SK-N-SH (cell line): ENCODE measurements at regions not wholly inside any gene's neighbourhood (a gene's known extent, or its start where the extent isn't known, plus 50 kb on each side); places are given as distances from the start of the nearest gene placed in this dataset.

Experiments used
- CTCF ChIA-PET: fragments of 300-600, 350-600 bp; formaldehyde crosslinking; extraction: SDS; loops from one replicate; lab custom pipeline; 2021; lab: Yijun Ruan, JAX
- POLR2A ChIA-PET: fragments of 350-600 bp; sonication (Branson Sonifier 250); formaldehyde crosslinking; extraction: SDS; loops from one replicate; lab custom pipeline; 2020; ENCODE audit warnings: antibody characterized with exemption, inconsistent platforms; lab: Yijun Ruan, JAX
- DNase-seq: peaks from one replicate; pipeline ENCODE4 v3.0.0; 2012
- H2AFZ ChIP-seq: fragments of 200-600 bp; sonication (generic); 2 replicates; pipeline ENCODE4 v1.8.1; 2016; ENCODE audit warnings: antibody characterized with exemption, mild to moderate bottlenecking, low read depth
- H3F3A ChIP-seq: fragments of 200-600 bp; sonication (generic); replicated peaks from 2 replicates; pipeline ENCODE3; 2016; ENCODE audit warnings: antibody characterized with exemption, mild to moderate bottlenecking; ENCODE audit not compliant: insufficient read depth
- H3K27ac ChIP-seq, 2 experiments: fragments of 200-500 bp in 1 of 2; fragments of 200-600 bp in 1 of 2; sonication (Bioruptor generic) in 1 of 2; sonication (generic), shearing (Covaris generic) in 1 of 2; 2 replicates each; pipeline versions ENCODE4 v1.5.1 to v1.6.1; 2014 to 2016; ENCODE audit warnings: low read depth in 2 of 2, inconsistent platforms in 1 of 2, low read length in 1 of 2, mild to moderate bottlenecking in 1 of 2, mixed read lengths in 1 of 2
- H3K27me3 ChIP-seq: fragments of 200-600 bp; sonication (generic), shearing (Covaris generic); 2 replicates; pipeline ENCODE4 v1.6.1; 2016; ENCODE audit warnings: mixed run types; ENCODE audit not compliant: insufficient read depth
- H3K36me3 ChIP-seq, 2 experiments: fragments of 200-500 bp in 1 of 2; fragments of 200-600 bp in 1 of 2; sonication (Bioruptor generic) in 1 of 2; sonication (generic) in 1 of 2; replicated peaks in 1 of 2; 2 replicates each; pipeline versions ENCODE3 to v1.5.1; 2014 to 2016; ENCODE audit warnings: low read length in 1 of 2, mild to moderate bottlenecking in 1 of 2; ENCODE audit not compliant: insufficient read depth in 2 of 2, control insufficient read depth in 1 of 2
- H3K4me1 ChIP-seq, 2 experiments: fragments of 200-500 bp in 1 of 2; fragments of 200-600 bp in 1 of 2; sonication (Bioruptor generic) in 1 of 2; sonication (generic), shearing (Covaris generic) in 1 of 2; 2 replicates each; pipeline versions ENCODE4 v1.5.1 to v1.6.1; 2014 to 2016; ENCODE audit warnings: low read depth in 1 of 2, low read length in 1 of 2, mixed run types in 1 of 2; ENCODE audit not compliant: insufficient read depth in 2 of 2, control insufficient read depth in 1 of 2
- H3K4me2 ChIP-seq: fragments of 200-600 bp; sonication (generic), shearing (Covaris generic); 2 replicates; pipeline ENCODE4 v1.6.1; 2017; ENCODE audit warnings: mixed run types
- H3K4me3 ChIP-seq, 2 experiments: fragments of 200-500 bp in 1 of 2; fragments of 200-600 bp in 1 of 2; sonication (Bioruptor generic) in 1 of 2; sonication (generic), shearing (Covaris generic) in 1 of 2; 2 replicates each; pipeline versions ENCODE4 v1.5.1 to v1.8.1; 2014 to 2016; ENCODE audit warnings: low read depth in 2 of 2, inconsistent platforms in 1 of 2, low read length in 1 of 2, mild to moderate bottlenecking in 1 of 2, mixed read lengths in 1 of 2, moderate library complexity in 1 of 2
- H3K79me2 ChIP-seq: fragments of 200-600 bp; sonication (generic); 2 replicates; pipeline ENCODE4 v1.8.1; 2017; ENCODE audit warnings: mild to moderate bottlenecking; ENCODE audit not compliant: insufficient read depth
- H3K9ac ChIP-seq: fragments of 200-600 bp; sonication (generic); 2 replicates; pipeline ENCODE4 v1.6.1; 2017; ENCODE audit warnings: mixed run types
- H3K9me2 ChIP-seq: fragments of 200-600 bp; sonication (generic); 2 replicates; pipeline ENCODE4 v1.6.1; 2017; ENCODE audit warnings: mixed run types
- H3K9me3 ChIP-seq: fragments of 200-600 bp; sonication (generic); 2 replicates; pipeline ENCODE4 v1.6.1; 2017; ENCODE audit warnings: mixed run types, mild to moderate bottlenecking, moderate library complexity
- H4K20me1 ChIP-seq: fragments of 200-600 bp; sonication (generic); 2 replicates; pipeline ENCODE4 v1.6.1; 2017; ENCODE audit warnings: mild to moderate bottlenecking, mixed run types; ENCODE audit not compliant: insufficient read depth
- CHD2 ChIP-seq: fragments of 150-350 bp; IDR thresholded peaks from 2 replicates; pipeline ENCODE4 v1.6.1; 2018; ENCODE audit warnings: low read length; ENCODE audit not compliant: partially characterized antibody
- EP300 ChIP-seq, 2 experiments: IDR thresholded peaks; 2 replicates each; pipeline versions ENCODE4 v1.4.0 to v1.6.1; 2012; ENCODE audit warnings: borderline replicate concordance in 1 of 2, low read depth in 1 of 2, low read length in 1 of 2
- FOSL2 ChIP-seq: IDR thresholded peaks from 2 replicates; pipeline ENCODE4 v1.4.0; 2012; ENCODE audit warnings: low read depth, mild to moderate bottlenecking, moderate library complexity, borderline replicate concordance
- FOXJ3 ChIP-seq: sonication (generic); formaldehyde crosslinking; IDR thresholded peaks from 2 replicates; pipeline ENCODE4 v1.5.1; 2020; ENCODE audit warnings: mild to moderate bottlenecking, missing genetic modification reagents
- FOXM1 ChIP-seq: IDR thresholded peaks from 2 replicates; pipeline ENCODE4 v1.4.0; 2012; ENCODE audit warnings: low read depth, mild to moderate bottlenecking
- GABPA ChIP-seq: IDR thresholded peaks from 2 replicates; pipeline ENCODE4 v1.4.0; 2012; ENCODE audit warnings: low read depth, mild to moderate bottlenecking
- GATA2 ChIP-seq: sonication (generic); formaldehyde crosslinking; IDR thresholded peaks from 2 replicates; pipeline ENCODE4 v1.5.0; 2020; ENCODE audit warnings: mild to moderate bottlenecking, missing genetic modification reagents
- MAX ChIP-seq: IDR thresholded peaks from 2 replicates; pipeline ENCODE4 v1.4.0; 2012; ENCODE audit warnings: low read depth
- MEF2A ChIP-seq: IDR thresholded peaks from 2 replicates; pipeline ENCODE4 v1.4.0; 2012; ENCODE audit warnings: low read depth, borderline replicate concordance
- POLR2AphosphoS5 ChIP-seq: IDR thresholded peaks from 2 replicates; pipeline ENCODE4 v1.6.1; 2012; ENCODE audit warnings: low read depth, low read length
- RAD21 ChIP-seq: IDR thresholded peaks from 2 replicates; pipeline ENCODE4 v1.6.1; 2012; ENCODE audit warnings: mild to moderate bottlenecking, low read length
- RCOR1 ChIP-seq: fragments of 150-350 bp; IDR thresholded peaks from 2 replicates; pipeline ENCODE4 v1.6.1; 2017; ENCODE audit warnings: antibody characterized with exemption, low read length
- RXRA ChIP-seq: IDR thresholded peaks from 2 replicates; pipeline ENCODE4 v1.4.0; 2012; ENCODE audit warnings: low read depth, mild to moderate bottlenecking, borderline replicate concordance
- TAF1 ChIP-seq: IDR thresholded peaks from 2 replicates; pipeline ENCODE4 v1.6.1; 2012; ENCODE audit warnings: low read depth, mild to moderate bottlenecking, low read length, moderate library complexity, borderline replicate concordance
- TEAD4 ChIP-seq: IDR thresholded peaks from 2 replicates; pipeline ENCODE4 v1.4.0; 2012; ENCODE audit warnings: mild to moderate bottlenecking, borderline replicate concordance; ENCODE audit not compliant: insufficient read depth
- USF2 ChIP-seq: fragments of 150-350 bp; IDR thresholded peaks from 2 replicates; pipeline ENCODE4 v1.6.1; 2017; ENCODE audit warnings: antibody characterized with exemption, low read length, low read depth, borderline replicate concordance
- WGBS: methylation state at CpG from one replicate; pipeline ENCODE4 v1.1.6; 2017; ENCODE audit warnings: low lambda C conversion rate; 5-methylcytosine and 5-hydroxymethylcytosine counted together
- TF ChIP-seq, protein P1 (sequence below): fragments of 200-600 bp; sonication (generic); IDR thresholded peaks from 2 replicates; pipeline ENCODE4 v1.6.1; 2017; ENCODE audit warnings: antibody characterized with exemption, mild to moderate bottlenecking, moderate library complexity
- TF ChIP-seq, protein P2 (sequence below): fragments of 150-350 bp; IDR thresholded peaks from 2 replicates; pipeline ENCODE4 v1.6.1; 2016; ENCODE audit warnings: mild to moderate bottlenecking, low read depth, low read length
- TF ChIP-seq, protein P3 (sequence below): IDR thresholded peaks from 2 replicates; pipeline ENCODE4 v1.4.0; 2012; ENCODE audit warnings: low read depth, borderline replicate concordance
- TF ChIP-seq, protein P4 (sequence below): IDR thresholded peaks from 2 replicates; pipeline ENCODE4 v1.6.1; 2012; ENCODE audit warnings: mild to moderate bottlenecking, low read depth, low read length, moderate library complexity

DNA sequence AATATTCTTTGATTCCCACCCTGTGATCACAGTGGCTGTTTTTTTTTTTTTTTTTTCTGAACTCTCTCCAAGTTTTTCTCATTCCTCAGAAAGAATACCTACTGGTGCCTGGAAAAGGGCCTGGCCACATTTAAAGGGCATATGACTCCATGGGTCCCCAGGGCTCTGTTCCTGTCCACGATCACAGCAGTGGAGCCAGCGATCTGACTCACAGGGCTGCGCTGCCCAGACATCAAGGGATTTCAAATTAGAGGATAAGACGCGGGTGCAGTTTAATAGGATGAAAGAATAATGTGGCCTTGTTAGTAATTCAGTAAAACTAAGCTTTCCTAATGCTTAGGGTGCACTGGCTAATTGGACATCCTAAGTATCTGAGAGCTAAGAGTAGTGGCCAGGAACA, 175.1 kb upstream of the MSX2 start:
- H3K9me2 ChIP-seq = no peaks in the 10 kb centered on the region
- H3K4me2 ChIP-seq = no peak overlapping the region
- no peak overlapping the region for H3K4me3 ChIP-seq
- H3K27me3 ChIP-seq = no peaks in the 10 kb centered on the region; the same call in 1 of the 2 replicates
- no peaks in the 10 kb centered on the region for H3K36me3 ChIP-seq
- H4K20me1 ChIP-seq = no peaks in the 10 kb centered on the region
- peaks cover 0 to 8% of the 10 kb centered on the region in 2 experiments; a peak in 1 of 4 replicates for H3K4me1 ChIP-seq
- POLR2A ChIA-PET = no interaction called here
- no peak for DNase-seq
- H2AFZ ChIP-seq = no peak overlapping the region
- CTCF ChIA-PET = interaction anchor here (1.2 to 2.6 kb wide), 3 partner anchors 11 to 130 kb away, joined by 3 to 9 read pairs (median 6); no protein-coding TSS in a partner anchor
- no peaks in the 10 kb centered on the region for H3K9me3 ChIP-seq
- H3K27ac ChIP-seq = no peak overlapping the region
- no peak overlapping the region for H3K9ac ChIP-seq
- H3K79me2 ChIP-seq = no peaks in the 10 kb centered on the region
- TF ChIP-seq USF2 (no peak), RXRA (no peak), MAX (no peak), FOXJ3 (CRISPR knock-in tag) (no peak), RCOR1 (no peak), CHD2 (no peak), EP300 (IDR thresholded peaks at IDR 0.05; ENCODE audit: borderline replicate concordance in 1 of 2, low read depth in 1 of 2, low read length in 1 of 2) (no peak), POLR2AphosphoS5 (no peak), MEF2A (no peak), FOXM1 (no peak)
- TF ChIP-seq, protein P1, sequence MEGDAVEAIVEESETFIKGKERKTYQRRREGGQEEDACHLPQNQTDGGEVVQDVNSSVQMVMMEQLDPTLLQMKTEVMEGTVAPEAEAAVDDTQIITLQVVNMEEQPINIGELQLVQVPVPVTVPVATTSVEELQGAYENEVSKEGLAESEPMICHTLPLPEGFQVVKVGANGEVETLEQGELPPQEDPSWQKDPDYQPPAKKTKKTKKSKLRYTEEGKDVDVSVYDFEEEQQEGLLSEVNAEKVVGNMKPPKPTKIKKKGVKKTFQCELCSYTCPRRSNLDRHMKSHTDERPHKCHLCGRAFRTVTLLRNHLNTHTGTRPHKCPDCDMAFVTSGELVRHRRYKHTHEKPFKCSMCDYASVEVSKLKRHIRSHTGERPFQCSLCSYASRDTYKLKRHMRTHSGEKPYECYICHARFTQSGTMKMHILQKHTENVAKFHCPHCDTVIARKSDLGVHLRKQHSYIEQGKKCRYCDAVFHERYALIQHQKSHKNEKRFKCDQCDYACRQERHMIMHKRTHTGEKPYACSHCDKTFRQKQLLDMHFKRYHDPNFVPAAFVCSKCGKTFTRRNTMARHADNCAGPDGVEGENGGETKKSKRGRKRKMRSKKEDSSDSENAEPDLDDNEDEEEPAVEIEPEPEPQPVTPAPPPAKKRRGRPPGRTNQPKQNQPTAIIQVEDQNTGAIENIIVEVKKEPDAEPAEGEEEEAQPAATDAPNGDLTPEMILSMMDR = no peak
- TF ChIP-seq, protein P2, sequence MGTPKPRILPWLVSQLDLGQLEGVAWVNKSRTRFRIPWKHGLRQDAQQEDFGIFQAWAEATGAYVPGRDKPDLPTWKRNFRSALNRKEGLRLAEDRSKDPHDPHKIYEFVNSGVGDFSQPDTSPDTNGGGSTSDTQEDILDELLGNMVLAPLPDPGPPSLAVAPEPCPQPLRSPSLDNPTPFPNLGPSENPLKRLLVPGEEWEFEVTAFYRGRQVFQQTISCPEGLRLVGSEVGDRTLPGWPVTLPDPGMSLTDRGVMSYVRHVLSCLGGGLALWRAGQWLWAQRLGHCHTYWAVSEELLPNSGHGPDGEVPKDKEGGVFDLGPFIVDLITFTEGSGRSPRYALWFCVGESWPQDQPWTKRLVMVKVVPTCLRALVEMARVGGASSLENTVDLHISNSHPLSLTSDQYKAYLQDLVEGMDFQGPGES = no peak
- 56% methylated on average over 5 of the region's 5 CpGs for WGBS
- no peaks in the 10 kb centered on the region for H3F3A ChIP-seq

DNA sequence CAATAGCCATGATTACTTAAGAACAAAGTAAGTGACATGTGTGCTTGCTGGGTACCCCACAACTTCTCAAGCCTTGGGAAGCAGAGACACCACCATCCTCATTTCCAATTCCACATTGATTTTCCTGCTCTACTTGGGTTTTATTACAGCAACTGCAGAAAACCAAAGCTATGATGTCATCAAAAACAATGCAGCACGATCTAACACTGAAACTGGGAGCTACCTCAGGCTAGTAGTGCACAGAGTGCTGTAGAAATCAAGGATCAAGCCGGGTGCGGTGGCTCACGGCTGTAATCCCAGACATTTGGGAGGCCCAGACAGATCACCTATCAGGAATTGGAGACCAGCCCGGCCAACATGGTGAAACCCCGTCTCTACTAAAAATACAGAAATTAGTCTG, 174.4 kb upstream of the MSX2 start:
- 81% methylated on average over 5 of the region's 6 CpGs for WGBS
- H3K4me1 ChIP-seq = peaks cover 0 to 8% of the 10 kb centered on the region in 2 experiments; a peak in 1 of 4 replicates
- POLR2A ChIA-PET = no interaction called here
- H4K20me1 ChIP-seq = no peaks in the 10 kb centered on the region
- H3K36me3 ChIP-seq = no peaks in the 10 kb centered on the region
- no peak overlapping the region for H3K9ac ChIP-seq
- H2AFZ ChIP-seq = no peak overlapping the region
- no peak for DNase-seq
- no peak overlapping the region for H3K4me3 ChIP-seq
- H3K9me3 ChIP-seq = no peaks in the 10 kb centered on the region
- no peaks in the 10 kb centered on the region for H3K79me2 ChIP-seq
- H3K9me2 ChIP-seq = no peaks in the 10 kb centered on the region
- no peaks in the 10 kb centered on the region; the same call in 1 of the 2 replicates for H3K27me3 ChIP-seq
- CTCF ChIA-PET = interaction anchor here (1.2 to 2.6 kb wide), 3 partner anchors 11 to 130 kb away, joined by 3 to 9 read pairs (median 6); no protein-coding TSS in a partner anchor
- H3F3A ChIP-seq = no peaks in the 10 kb centered on the region
- no peak overlapping the region for H3K4me2 ChIP-seq
- H3K27ac ChIP-seq = no peak overlapping the region
- TF ChIP-seq GABPA = no peak
- TF ChIP-seq MEF2A = no peak
- TF ChIP-seq, protein P3, sequence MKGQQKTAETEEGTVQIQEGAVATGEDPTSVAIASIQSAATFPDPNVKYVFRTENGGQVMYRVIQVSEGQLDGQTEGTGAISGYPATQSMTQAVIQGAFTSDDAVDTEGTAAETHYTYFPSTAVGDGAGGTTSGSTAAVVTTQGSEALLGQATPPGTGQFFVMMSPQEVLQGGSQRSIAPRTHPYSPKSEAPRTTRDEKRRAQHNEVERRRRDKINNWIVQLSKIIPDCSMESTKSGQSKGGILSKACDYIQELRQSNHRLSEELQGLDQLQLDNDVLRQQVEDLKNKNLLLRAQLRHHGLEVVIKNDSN = no peak
- TF ChIP-seq CHD2 = no peak
- no peak for TF ChIP-seq EP300 (IDR thresholded peaks at IDR 0.05; ENCODE audit: borderline replicate concordance in 1 of 2, low read depth in 1 of 2, low read length in 1 of 2)
- no peak for TF ChIP-seq FOSL2
- no peak for TF ChIP-seq GATA2
- TF ChIP-seq RAD21 = no peak
- no peak for TF ChIP-seq TEAD4
- no peak for TF ChIP-seq TAF1
- TF ChIP-seq, protein P4, sequence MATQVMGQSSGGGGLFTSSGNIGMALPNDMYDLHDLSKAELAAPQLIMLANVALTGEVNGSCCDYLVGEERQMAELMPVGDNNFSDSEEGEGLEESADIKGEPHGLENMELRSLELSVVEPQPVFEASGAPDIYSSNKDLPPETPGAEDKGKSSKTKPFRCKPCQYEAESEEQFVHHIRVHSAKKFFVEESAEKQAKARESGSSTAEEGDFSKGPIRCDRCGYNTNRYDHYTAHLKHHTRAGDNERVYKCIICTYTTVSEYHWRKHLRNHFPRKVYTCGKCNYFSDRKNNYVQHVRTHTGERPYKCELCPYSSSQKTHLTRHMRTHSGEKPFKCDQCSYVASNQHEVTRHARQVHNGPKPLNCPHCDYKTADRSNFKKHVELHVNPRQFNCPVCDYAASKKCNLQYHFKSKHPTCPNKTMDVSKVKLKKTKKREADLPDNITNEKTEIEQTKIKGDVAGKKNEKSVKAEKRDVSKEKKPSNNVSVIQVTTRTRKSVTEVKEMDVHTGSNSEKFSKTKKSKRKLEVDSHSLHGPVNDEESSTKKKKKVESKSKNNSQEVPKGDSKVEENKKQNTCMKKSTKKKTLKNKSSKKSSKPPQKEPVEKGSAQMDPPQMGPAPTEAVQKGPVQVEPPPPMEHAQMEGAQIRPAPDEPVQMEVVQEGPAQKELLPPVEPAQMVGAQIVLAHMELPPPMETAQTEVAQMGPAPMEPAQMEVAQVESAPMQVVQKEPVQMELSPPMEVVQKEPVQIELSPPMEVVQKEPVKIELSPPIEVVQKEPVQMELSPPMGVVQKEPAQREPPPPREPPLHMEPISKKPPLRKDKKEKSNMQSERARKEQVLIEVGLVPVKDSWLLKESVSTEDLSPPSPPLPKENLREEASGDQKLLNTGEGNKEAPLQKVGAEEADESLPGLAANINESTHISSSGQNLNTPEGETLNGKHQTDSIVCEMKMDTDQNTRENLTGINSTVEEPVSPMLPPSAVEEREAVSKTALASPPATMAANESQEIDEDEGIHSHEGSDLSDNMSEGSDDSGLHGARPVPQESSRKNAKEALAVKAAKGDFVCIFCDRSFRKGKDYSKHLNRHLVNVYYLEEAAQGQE = no peak
